Neural progenitor cell (in vitro differentiated cells): ENCODE measurements at regions not wholly inside any gene's neighbourhood (a gene's known extent, or its start where the extent isn't known, plus 50 kb on each side); places are given as distances from the start of the nearest gene placed in this dataset.

Experiments used
- EZH2 ChIP-seq: fragments of 200-600 bp; sonication (generic); IDR thresholded peaks from 2 replicates; pipeline ENCODE4 v1.6.1; 2017; ENCODE audit warnings: antibody characterized with exemption, mild to moderate bottlenecking, moderate library complexity
- EZH2phosphoT487 ChIP-seq: fragments of 200-600 bp; sonication (generic); IDR thresholded peaks from 2 replicates; pipeline ENCODE4 v1.6.1; 2017; ENCODE audit warnings: antibody characterized with exemption
- TF ChIP-seq, protein P1 (sequence below): fragments of 200-600 bp; sonication (generic); IDR thresholded peaks from 2 replicates; pipeline ENCODE4 v1.5.1; 2017; ENCODE audit warnings: antibody characterized with exemption, mild to moderate bottlenecking

DNA sequence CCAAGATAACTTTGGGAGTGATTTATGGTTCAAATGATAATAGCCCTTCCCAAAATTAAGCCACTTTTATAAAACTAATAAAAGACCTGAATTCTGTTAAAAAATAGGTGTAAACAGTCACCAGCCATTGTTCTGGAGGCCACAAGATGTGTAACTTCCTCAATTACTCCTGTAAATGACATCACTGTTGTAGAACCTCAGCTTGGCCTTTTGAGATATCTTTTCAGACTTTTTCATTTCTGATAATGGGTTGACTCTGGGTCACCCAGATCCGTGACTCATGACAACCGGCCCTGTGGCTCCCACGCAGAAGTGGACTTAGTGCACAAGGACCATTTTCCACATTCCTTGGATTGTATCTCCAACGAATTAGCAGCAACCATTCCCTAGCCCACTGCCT, 106.6 kb downstream of the DKK1 start:
- TF ChIP-seq, protein P1, sequence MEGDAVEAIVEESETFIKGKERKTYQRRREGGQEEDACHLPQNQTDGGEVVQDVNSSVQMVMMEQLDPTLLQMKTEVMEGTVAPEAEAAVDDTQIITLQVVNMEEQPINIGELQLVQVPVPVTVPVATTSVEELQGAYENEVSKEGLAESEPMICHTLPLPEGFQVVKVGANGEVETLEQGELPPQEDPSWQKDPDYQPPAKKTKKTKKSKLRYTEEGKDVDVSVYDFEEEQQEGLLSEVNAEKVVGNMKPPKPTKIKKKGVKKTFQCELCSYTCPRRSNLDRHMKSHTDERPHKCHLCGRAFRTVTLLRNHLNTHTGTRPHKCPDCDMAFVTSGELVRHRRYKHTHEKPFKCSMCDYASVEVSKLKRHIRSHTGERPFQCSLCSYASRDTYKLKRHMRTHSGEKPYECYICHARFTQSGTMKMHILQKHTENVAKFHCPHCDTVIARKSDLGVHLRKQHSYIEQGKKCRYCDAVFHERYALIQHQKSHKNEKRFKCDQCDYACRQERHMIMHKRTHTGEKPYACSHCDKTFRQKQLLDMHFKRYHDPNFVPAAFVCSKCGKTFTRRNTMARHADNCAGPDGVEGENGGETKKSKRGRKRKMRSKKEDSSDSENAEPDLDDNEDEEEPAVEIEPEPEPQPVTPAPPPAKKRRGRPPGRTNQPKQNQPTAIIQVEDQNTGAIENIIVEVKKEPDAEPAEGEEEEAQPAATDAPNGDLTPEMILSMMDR: no peak
- TF ChIP-seq EZH2 (no peak), EZH2phosphoT487 (no peak)
